ENCODE measurements at regions not wholly inside any gene's neighbourhood (a gene's known extent, or its start where the extent isn't known, plus 50 kb on each side); places are given as distances from the start of the nearest gene placed in this dataset.

- TF ChIP-seq TCF12 (IDR thresholded peaks at IDR 0.05; ENCODE audit: low read depth) = no peak
- no peak for TF ChIP-seq TEAD4 (IDR thresholded peaks at IDR 0.05)
- no peak for TF ChIP-seq EP300 (IDR thresholded peaks at IDR 0.05; ENCODE audit: borderline replicate concordance)
- no peak for TF ChIP-seq MAX (IDR thresholded peaks at IDR 0.05)
- no peak for TF ChIP-seq NFIC (IDR thresholded peaks at IDR 0.05)
- TF ChIP-seq FOXM1 (IDR thresholded peaks at IDR 0.05; ENCODE audit: borderline replicate concordance, low read depth) = no peak
- no peak for TF ChIP-seq CREB1 (IDR thresholded peaks at IDR 0.05; ENCODE audit: low read depth)
- no peak for TF ChIP-seq YY1 (IDR thresholded peaks at IDR 0.05; ENCODE audit: low read depth)
- TF ChIP-seq ZBTB7A (IDR thresholded peaks at IDR 0.05; ENCODE audit: low read depth) = no peak
- no peak for TF ChIP-seq USF1 (IDR thresholded peaks at IDR 0.05)
Measured at GRCh38 chr9:75397836-75398235, 309.5 kb downstream of the OSTF1 start.

GRCh38 chr9:75408391-75408790 lies 320.1 kb downstream of the OSTF1 start:
- no peak for TF ChIP-seq EP300 (IDR thresholded peaks at IDR 0.05; ENCODE audit: borderline replicate concordance)
- no peak for TF ChIP-seq FOXM1 (IDR thresholded peaks at IDR 0.05; ENCODE audit: borderline replicate concordance, low read depth)
- no peak for TF ChIP-seq EGR1 (IDR thresholded peaks at IDR 0.05)
- no peak for TF ChIP-seq CEBPB (IDR thresholded peaks at IDR 0.05)
- no peak for TF ChIP-seq CREB1 (IDR thresholded peaks at IDR 0.05; ENCODE audit: low read depth)
- TF ChIP-seq RAD21 (IDR thresholded peaks at IDR 0.05; ENCODE audit: low read depth) = no peak
- no peak for TF ChIP-seq TCF12 (IDR thresholded peaks at IDR 0.05; ENCODE audit: low read depth)
- no peak for TF ChIP-seq YY1 (IDR thresholded peaks at IDR 0.05; ENCODE audit: low read depth)

- TF ChIP-seq EP300 (IDR thresholded peaks at IDR 0.05; ENCODE audit: borderline replicate concordance) (no peak), FOXM1 (IDR thresholded peaks at IDR 0.05; ENCODE audit: borderline replicate concordance, low read depth) (no peak)
Measured at GRCh38 chr9:75410405-75410804, 322.1 kb downstream of the OSTF1 start.

- TF ChIP-seq MAX (IDR thresholded peaks at IDR 0.05) (no peak), CEBPB (IDR thresholded peaks at IDR 0.05) (no peak), CREB1 (IDR thresholded peaks at IDR 0.05; ENCODE audit: low read depth) (no peak), EGR1 (IDR thresholded peaks at IDR 0.05) (no peak), TEAD4 (IDR thresholded peaks at IDR 0.05) (no peak), TAF1 (IDR thresholded peaks at IDR 0.05; ENCODE audit: low read depth) (no peak), FOXM1 (IDR thresholded peaks at IDR 0.05; ENCODE audit: borderline replicate concordance, low read depth) (no peak), REST (IDR thresholded peaks at IDR 0.05; ENCODE audit: low read depth) (no peak), YY1 (IDR thresholded peaks at IDR 0.05; ENCODE audit: low read depth) (no peak), ZBTB7A (IDR thresholded peaks at IDR 0.05; ENCODE audit: low read depth) (no peak), RAD21 (IDR thresholded peaks at IDR 0.05; ENCODE audit: low read depth) (no peak), USF1 (IDR thresholded peaks at IDR 0.05) (no peak), TCF12 (IDR thresholded peaks at IDR 0.05; ENCODE audit: low read depth) (no peak), EP300 (IDR thresholded peaks at IDR 0.05; ENCODE audit: borderline replicate concordance) (no peak), NFIC (IDR thresholded peaks at IDR 0.05) (no peak)
Measured at GRCh38 chr9:75414371-75415160, 326.3 kb downstream of the OSTF1 start.

GRCh38 chr9:75417471-75417870 lies 329.2 kb downstream of the OSTF1 start:
- TF ChIP-seq RAD21 (IDR thresholded peaks at IDR 0.05; ENCODE audit: low read depth) (no peak), TEAD4 (IDR thresholded peaks at IDR 0.05) (no peak), TCF12 (IDR thresholded peaks at IDR 0.05; ENCODE audit: low read depth) (no peak), MAX (IDR thresholded peaks at IDR 0.05) (no peak), CEBPB (IDR thresholded peaks at IDR 0.05) (no peak)

- TF ChIP-seq TEAD4 (IDR thresholded peaks at IDR 0.05) (no peak), REST (IDR thresholded peaks at IDR 0.05; ENCODE audit: low read depth) (no peak), USF1 (IDR thresholded peaks at IDR 0.05) (no peak), YY1 (IDR thresholded peaks at IDR 0.05; ENCODE audit: low read depth) (no peak), EGR1 (IDR thresholded peaks at IDR 0.05) (no peak), CREB1 (IDR thresholded peaks at IDR 0.05; ENCODE audit: low read depth) (no peak), TAF1 (IDR thresholded peaks at IDR 0.05; ENCODE audit: low read depth) (no peak), EP300 (IDR thresholded peaks at IDR 0.05; ENCODE audit: borderline replicate concordance) (no peak), NFIC (IDR thresholded peaks at IDR 0.05) (no peak), CEBPB (IDR thresholded peaks at IDR 0.05) (no peak), ZBTB7A (IDR thresholded peaks at IDR 0.05; ENCODE audit: low read depth) (no peak), RAD21 (IDR thresholded peaks at IDR 0.05; ENCODE audit: low read depth) (no peak), FOXM1 (IDR thresholded peaks at IDR 0.05; ENCODE audit: borderline replicate concordance, low read depth) (no peak), TCF12 (IDR thresholded peaks at IDR 0.05; ENCODE audit: low read depth) (no peak), MAX (IDR thresholded peaks at IDR 0.05) (no peak)
Measured at GRCh38 chr9:75418518-75418917, 330.2 kb downstream of the OSTF1 start.

Measured in Ishikawa (cell line).